HEK293 (cell line): ENCODE measurements at regions not wholly inside any gene's neighbourhood (a gene's known extent, or its start where the extent isn't known, plus 50 kb on each side); places are given as distances from the start of the nearest gene placed in this dataset.
A peak's percentile ranks its signal among the peaks of the same experiment; 100 is the strongest.

Source experiments
- CTCF ChIA-PET: fragments of 350-600 bp; formaldehyde crosslinking; extraction: SDS; loops from one replicate; lab custom pipeline; 2021; ENCODE audit warnings: antibody characterized with exemption; lab: Yijun Ruan, JAX
- POLR2A ChIA-PET: fragments of 300-600 bp; formaldehyde crosslinking; extraction: SDS; loops from one replicate; lab custom pipeline; 2020; ENCODE audit warnings: antibody characterized with exemption, inconsistent platforms; lab: Yijun Ruan, JAX
- H3K27ac ChIP-seq: fragments of 200-500 bp; sonication (Bioruptor generic); 2 replicates; pipeline ENCODE4 v1.5.1; 2014; ENCODE audit warnings: low read depth, low read length, control low read depth, inconsistent platforms; ENCODE audit errors: extremely low read depth
- H3K36me3 ChIP-seq, 2 experiments: fragments of 200-500 bp in 1 of 2; sonication (Bioruptor generic) in 1 of 2; 1 replicate in 1 of 2; 2 replicates in 1 of 2; pipeline ENCODE4 v1.5.1; 2014 to 2017; ENCODE audit warnings: inconsistent platforms in 2 of 2, low read length in 2 of 2; ENCODE audit not compliant: control insufficient read depth in 2 of 2, insufficient read depth in 1 of 2
- H3K4me1 ChIP-seq: fragments of 200-500 bp; sonication (Bioruptor generic); 2 replicates; pipeline ENCODE4 v1.5.1; 2014; ENCODE audit warnings: mild to moderate bottlenecking, low read length, inconsistent platforms; ENCODE audit not compliant: control insufficient read depth, insufficient read depth
- H3K4me3 ChIP-seq: 2 replicates; pipeline ENCODE4 v1.5.1; 2011; ENCODE audit warnings: low read depth, mild to moderate bottlenecking, control low read depth, low read length, moderate library complexity
- H3K9me3 ChIP-seq: fragments of 200-500 bp; sonication (Bioruptor generic); 2 replicates; pipeline ENCODE4 v1.5.1; 2014; ENCODE audit warnings: low read depth, low read length, inconsistent platforms; ENCODE audit not compliant: control insufficient read depth, insufficient read depth
- EGR2 ChIP-seq: fragments of 450-650 bp; formaldehyde crosslinking; IDR thresholded peaks from 2 replicates; pipeline ENCODE4 v1.5.1; 2016; ENCODE audit warnings: low read depth, missing biosample characterization, missing genetic modification characterization
- GFI1B ChIP-seq: fragments of 450-650 bp; formaldehyde crosslinking; IDR thresholded peaks from 2 replicates; pipeline ENCODE4 v1.5.1; 2016; ENCODE audit warnings: missing biosample characterization, missing genetic modification characterization
- GLIS2 ChIP-seq: fragments of 450-650 bp; formaldehyde crosslinking; IDR thresholded peaks from 2 replicates; pipeline ENCODE4 v1.5.1; 2016; ENCODE audit warnings: missing biosample characterization, missing genetic modification characterization
- KLF1 ChIP-seq: fragments of 450-650 bp; formaldehyde crosslinking; IDR thresholded peaks from 2 replicates; pipeline ENCODE4 v1.5.1; 2016; ENCODE audit warnings: missing biosample characterization, missing genetic modification characterization
- SALL2 ChIP-seq: fragments of 450-650 bp; formaldehyde crosslinking; IDR thresholded peaks from 2 replicates; pipeline ENCODE4 v1.5.0; 2017; ENCODE audit warnings: missing biosample characterization, mild to moderate bottlenecking, missing genetic modification characterization, borderline replicate concordance
- TSHZ1 ChIP-seq: fragments of 450-650 bp; formaldehyde crosslinking; IDR thresholded peaks from 2 replicates; pipeline ENCODE4 v1.5.1; 2016; ENCODE audit warnings: missing biosample characterization, missing genetic modification characterization, borderline replicate concordance
- WT1 ChIP-seq: fragments of 450-650 bp; formaldehyde crosslinking; IDR thresholded peaks from 2 replicates; pipeline ENCODE4 v1.5.1; 2016; ENCODE audit warnings: missing biosample characterization, missing genetic modification characterization
- ZBTB17 ChIP-seq: fragments of 450-650 bp; formaldehyde crosslinking; IDR thresholded peaks from 2 replicates; pipeline ENCODE4 v1.5.1; 2016; ENCODE audit warnings: missing biosample characterization, missing genetic modification characterization
- ZFHX2 ChIP-seq: fragments of 450-650 bp; formaldehyde crosslinking; conservative IDR thresholded peaks from 2 replicates; pipeline ENCODE4 v1.5.1; 2016; ENCODE audit warnings: missing biosample characterization, missing genetic modification characterization
- ZNF324 ChIP-seq: fragments of 450-650 bp; formaldehyde crosslinking; IDR thresholded peaks from 2 replicates; pipeline ENCODE4 v1.5.1; 2016; ENCODE audit warnings: missing biosample characterization, missing genetic modification characterization
- ZNF704 ChIP-seq: fragments of 450-650 bp; formaldehyde crosslinking; IDR thresholded peaks from 2 replicates; pipeline ENCODE4 v1.5.1; 2016; ENCODE audit warnings: missing biosample characterization, missing genetic modification characterization
- ZSCAN16 ChIP-seq: fragments of 450-650 bp; formaldehyde crosslinking; IDR thresholded peaks from 2 replicates; pipeline ENCODE4 v1.5.1; 2016; ENCODE audit warnings: missing biosample characterization, missing genetic modification characterization
- ZSCAN4 ChIP-seq: fragments of 450-650 bp; formaldehyde crosslinking; IDR thresholded peaks from 2 replicates; pipeline ENCODE4 v1.5.1; 2017; ENCODE audit warnings: missing biosample characterization, missing genetic modification characterization
- TF ChIP-seq, protein P1 (sequence below): fragments of 450-650 bp; formaldehyde crosslinking; IDR thresholded peaks from 2 replicates; pipeline ENCODE4 v1.5.0; 2017; ENCODE audit warnings: missing biosample characterization, missing genetic modification characterization, borderline replicate concordance

DNA sequence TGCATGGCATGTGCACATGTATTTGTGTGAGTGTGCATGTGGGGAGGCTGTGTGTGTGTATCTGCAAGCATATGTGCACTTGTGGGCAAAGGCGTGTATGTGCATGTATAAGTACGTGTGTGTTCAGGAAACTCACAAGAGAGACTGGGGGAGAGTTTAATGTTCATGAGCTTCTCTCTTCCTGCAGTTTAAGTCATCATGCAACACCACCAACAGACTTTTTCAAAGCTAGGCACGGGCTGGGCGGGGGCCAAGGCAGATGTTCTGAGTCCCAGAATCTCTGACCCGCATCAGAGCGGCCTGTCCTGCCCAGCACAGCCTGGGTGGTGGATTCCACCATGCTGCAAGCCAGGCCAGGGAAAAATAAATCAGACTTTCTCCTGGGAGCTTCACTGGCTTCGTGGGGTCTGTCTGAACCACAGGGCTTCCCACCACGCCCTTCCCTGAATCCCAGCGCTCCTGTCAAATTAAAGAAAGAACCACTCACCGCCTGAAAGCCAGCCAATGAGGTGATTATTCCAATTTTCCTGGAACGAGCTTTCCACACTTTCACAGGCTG, 75.7 kb downstream of the PITPNM2 start:
- CTCF ChIA-PET = interaction anchor here (0.6 to 2.2 kb wide), 11 partner anchors 9 to 269 kb away, joined by 3 to 7 read pairs (median 4); partner anchors contain the start of gene PITPNM2
- POLR2A ChIA-PET = interaction anchor here (0.6 to 0.9 kb wide), 2 partner anchors 9 to 68 kb away, joined by 3 to 4 read pairs; no protein-coding TSS in a partner anchor
- Histone ChIP-seq H3K36me3 (no peaks in the 10 kb centered on the region), H3K4me1 (peaks cover 12% of the 10 kb centered on the region), H3K4me3 (no peak overlapping the region), H3K27ac (no peak overlapping the region; the same call in 1 of the 2 replicates), H3K9me3 (no peaks in the 10 kb centered on the region)
- no peak for TF ChIP-seq ZNF324 (tag by site-specific recombination)

DNA sequence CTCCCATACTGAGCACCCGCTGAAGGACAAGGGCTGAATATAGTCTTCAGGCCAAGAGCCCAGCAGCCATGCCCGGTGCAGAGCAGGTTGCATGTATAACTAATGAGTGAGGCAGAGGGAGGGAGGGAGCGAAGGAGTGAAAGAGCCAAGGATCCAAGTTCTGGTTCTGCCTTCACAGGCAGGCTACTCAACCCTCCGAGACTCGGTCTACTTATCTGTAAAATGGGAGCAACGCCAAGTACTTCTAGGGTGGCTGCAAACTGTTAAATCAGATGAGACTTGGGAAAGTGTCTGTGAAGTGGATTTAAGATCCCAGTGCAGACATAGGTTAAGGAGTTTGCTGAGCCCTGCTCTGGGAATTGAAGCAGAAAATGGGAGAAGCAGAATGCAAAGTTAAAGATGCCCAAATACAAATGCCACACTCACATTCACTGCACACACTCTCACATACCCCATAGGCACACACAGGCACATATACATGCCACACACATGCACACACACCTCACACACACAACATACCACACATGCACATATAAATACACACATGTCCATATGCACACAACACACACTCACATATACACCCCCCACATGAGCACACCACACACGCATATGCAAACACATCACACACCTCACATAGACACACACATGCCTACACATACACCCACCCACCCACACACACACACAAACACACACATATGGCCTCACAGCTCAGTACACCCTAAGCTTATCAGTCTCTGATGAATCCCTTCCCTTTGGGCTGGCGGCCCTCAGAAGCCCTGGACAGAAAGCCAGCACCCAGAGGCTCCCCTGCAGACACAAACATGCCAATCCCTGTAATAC, 76.7 kb downstream of the PITPNM2 start:
- POLR2A ChIA-PET = no interaction called here
- Histone ChIP-seq H3K4me1 (peaks cover 12% of the 10 kb centered on the region), H3K9me3 (no peaks in the 10 kb centered on the region), H3K4me3 (no peak overlapping the region), H3K36me3 (no peaks in the 10 kb centered on the region), H3K27ac (no peak overlapping the region)
- TF ChIP-seq ZFHX2 (peak; percentile 95), ZBTB17 (tag by site-specific recombination) (no peak), ZSCAN4 (tag by site-specific recombination) (peak; percentile 62), EGR2 (tag by site-specific recombination) (peak; percentile 92)
- TF ChIP-seq, protein P1, sequence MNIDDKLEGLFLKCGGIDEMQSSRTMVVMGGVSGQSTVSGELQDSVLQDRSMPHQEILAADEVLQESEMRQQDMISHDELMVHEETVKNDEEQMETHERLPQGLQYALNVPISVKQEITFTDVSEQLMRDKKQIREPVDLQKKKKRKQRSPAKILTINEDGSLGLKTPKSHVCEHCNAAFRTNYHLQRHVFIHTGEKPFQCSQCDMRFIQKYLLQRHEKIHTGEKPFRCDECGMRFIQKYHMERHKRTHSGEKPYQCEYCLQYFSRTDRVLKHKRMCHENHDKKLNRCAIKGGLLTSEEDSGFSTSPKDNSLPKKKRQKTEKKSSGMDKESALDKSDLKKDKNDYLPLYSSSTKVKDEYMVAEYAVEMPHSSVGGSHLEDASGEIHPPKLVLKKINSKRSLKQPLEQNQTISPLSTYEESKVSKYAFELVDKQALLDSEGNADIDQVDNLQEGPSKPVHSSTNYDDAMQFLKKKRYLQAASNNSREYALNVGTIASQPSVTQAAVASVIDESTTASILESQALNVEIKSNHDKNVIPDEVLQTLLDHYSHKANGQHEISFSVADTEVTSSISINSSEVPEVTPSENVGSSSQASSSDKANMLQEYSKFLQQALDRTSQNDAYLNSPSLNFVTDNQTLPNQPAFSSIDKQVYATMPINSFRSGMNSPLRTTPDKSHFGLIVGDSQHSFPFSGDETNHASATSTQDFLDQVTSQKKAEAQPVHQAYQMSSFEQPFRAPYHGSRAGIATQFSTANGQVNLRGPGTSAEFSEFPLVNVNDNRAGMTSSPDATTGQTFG (tag by site-specific recombination) = 0 out of 2 replicates have a peak, but pooled peaks have one; percentile 36
- CTCF ChIA-PET = interaction anchor here (0.6 to 2.2 kb wide), 6 partner anchors 8 to 163 kb away, joined by 3 to 7 read pairs (median 4); no protein-coding TSS in a partner anchor

DNA sequence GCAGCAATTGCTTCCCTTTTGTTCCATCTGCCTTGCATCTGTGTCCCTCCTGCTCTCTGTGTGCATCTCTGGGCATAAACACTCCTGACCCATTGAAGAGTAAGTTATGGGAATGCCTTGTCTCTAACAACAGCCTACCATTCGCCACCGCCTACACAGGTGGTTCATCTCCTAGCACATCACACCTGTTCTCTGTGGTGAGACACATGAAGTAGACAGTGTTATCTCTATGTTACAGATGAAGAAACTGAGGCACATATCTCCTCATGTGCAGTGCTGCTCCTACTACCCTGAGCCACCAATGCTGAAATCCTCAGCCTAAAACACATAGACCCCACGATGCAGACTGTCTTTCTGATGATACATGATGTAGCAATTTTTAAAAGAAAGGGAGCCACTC, 77.6 kb downstream of the PITPNM2 start:
- Histone ChIP-seq H3K9me3 (no peaks in the 10 kb centered on the region), H3K27ac (no peak overlapping the region), H3K4me1 (peaks cover 12% of the 10 kb centered on the region), H3K36me3 (no peaks in the 10 kb centered on the region), H3K4me3 (no peak overlapping the region)
- POLR2A ChIA-PET = no interaction called here
- CTCF ChIA-PET = interaction anchor here (1.1 kb wide), 1 partner anchor 10 kb away, joined by 3 read pairs; no protein-coding TSS in a partner anchor
- TF ChIP-seq ZSCAN16 (tag by site-specific recombination) (no peak), WT1 (tag by site-specific recombination) (no peak), GLIS2 (tag by site-specific recombination) (no peak), TSHZ1 (tag by site-specific recombination) (no peak), KLF1 (tag by site-specific recombination) (no peak), ZNF704 (no peak), SALL2 (tag by site-specific recombination) (no peak), GFI1B (no peak)
